Mesendoderm (in vitro differentiated cells): ENCODE measurements at regions not wholly inside any gene's neighbourhood (a gene's known extent, or its start where the extent isn't known, plus 50 kb on each side); places are given as distances from the start of the nearest gene placed in this dataset.
"Not testable (repeated sequence)": the region's sequence is repeated elsewhere in the genome, so short reads cannot be mapped to it uniquely, and the experiment has no call there.

Experiments used
- DNase-seq: peaks from one replicate; pipeline ENCODE4 v3.0.0; 2013
- H2AK5ac ChIP-seq: 2 replicates; pipeline ENCODE4 v1.6.1; 2013; ENCODE audit warnings: low read length, inconsistent platforms
- H2BK120ac ChIP-seq: 2 replicates; pipeline ENCODE4 v1.6.1; 2013; ENCODE audit warnings: low read depth, mild to moderate bottlenecking, low read length, moderate library complexity, mixed read lengths
- H2BK15ac ChIP-seq: replicated peaks from 2 replicates; pipeline ENCODE4 v1.6.1; 2013; ENCODE audit warnings: low read depth, mild to moderate bottlenecking, moderate library complexity
- H2BK5ac ChIP-seq: 2 replicates; pipeline ENCODE4 v1.6.1; 2013; ENCODE audit warnings: low read length, inconsistent platforms
- H3K18ac ChIP-seq: 2 replicates; pipeline ENCODE4 v1.6.1; 2013; ENCODE audit warnings: mild to moderate bottlenecking, low read length, mixed read lengths
- H3K23ac ChIP-seq: one replicate; pipeline ENCODE4 v1.6.1; 2013; ENCODE audit warnings: low read length
- H3K27ac ChIP-seq: 2 replicates; pipeline ENCODE4 v1.5.1; 2013; ENCODE audit warnings: low read depth, mild to moderate bottlenecking, inconsistent platforms, low read length, moderate library complexity
- H3K27me3 ChIP-seq: 2 replicates; pipeline ENCODE4 v1.6.1; 2013; ENCODE audit warnings: low read length, control low read depth, mild to moderate bottlenecking, inconsistent platforms; ENCODE audit not compliant: insufficient read depth, poor library complexity
- H3K36me3 ChIP-seq: 2 replicates; pipeline ENCODE4 v1.6.1; 2013; ENCODE audit warnings: low read length, inconsistent platforms; ENCODE audit not compliant: control insufficient read depth, insufficient read depth
- H3K4ac ChIP-seq: one replicate; pipeline ENCODE4 v1.6.1; 2013; ENCODE audit warnings: low read depth, mild to moderate bottlenecking, low read length, moderate library complexity
- H3K4me1 ChIP-seq: 2 replicates; pipeline ENCODE4 v1.6.1; 2013; ENCODE audit warnings: low read depth, low read length, inconsistent platforms; ENCODE audit not compliant: control insufficient read depth
- H3K4me2 ChIP-seq: 2 replicates; pipeline ENCODE4 v1.6.1; 2013; ENCODE audit warnings: low read length
- H3K4me3 ChIP-seq: 2 replicates; pipeline ENCODE4 v1.5.1; 2013; ENCODE audit warnings: mild to moderate bottlenecking, low read length
- H3K56ac ChIP-seq: one replicate; pipeline ENCODE4 v1.6.1; 2013; ENCODE audit warnings: low read length
- H3K79me1 ChIP-seq: 2 replicates; pipeline ENCODE4 v1.6.1; 2013; ENCODE audit warnings: low read length, inconsistent platforms
- H3K79me2 ChIP-seq: 2 replicates; pipeline ENCODE4 v1.6.1; 2013; ENCODE audit warnings: mild to moderate bottlenecking, low read length; ENCODE audit not compliant: control insufficient read depth, insufficient read depth
- H3K9ac ChIP-seq: 2 replicates; pipeline ENCODE4 v1.6.1; 2013; ENCODE audit warnings: low read length, inconsistent platforms
- H4K5ac ChIP-seq: one replicate; pipeline ENCODE4 v1.6.1; 2013; ENCODE audit warnings: low read length
- H4K8ac ChIP-seq: one replicate; pipeline ENCODE4 v1.6.1; 2013; ENCODE audit warnings: low read depth, mild to moderate bottlenecking, control low read depth, low read length, moderate library complexity
- WGBS: extraction: QIAGEN DNeasy Blood & Tissue Kit; methylation state at CpG from one replicate; pipeline ENCODE4 v1.1.7; 2013; ENCODE audit warnings: low lambda C conversion rate, missing lambda C conversion rate; ENCODE audit not compliant: insufficient coverage; ENCODE audit errors: extremely low coverage; 5-methylcytosine and 5-hydroxymethylcytosine counted together

- H3K4me1 ChIP-seq: no peaks in the 10 kb centered on the region
- no peak for DNase-seq
- H2BK5ac ChIP-seq: no peak overlapping the region
- WGBS: no CpG with 5 or more reads among the region's 7 CpGs
- no peak overlapping the region for H3K27ac ChIP-seq
- H2BK15ac ChIP-seq: no peak overlapping the region
- no peak overlapping the region for H3K4ac ChIP-seq
- H3K36me3 ChIP-seq: no peaks in the 10 kb centered on the region
- H3K23ac ChIP-seq: no peak overlapping the region
- no peak overlapping the region for H3K56ac ChIP-seq
- H2AK5ac ChIP-seq: no peak overlapping the region
- H3K4me2 ChIP-seq: no peak overlapping the region
- H3K18ac ChIP-seq: no peak overlapping the region
- no peaks in the 10 kb centered on the region for H3K79me1 ChIP-seq
- H3K27me3 ChIP-seq: no peaks in the 10 kb centered on the region
- H3K4me3 ChIP-seq: no peak overlapping the region
- no peak overlapping the region for H4K5ac ChIP-seq
- no peaks in the 10 kb centered on the region for H3K79me2 ChIP-seq
- H4K8ac ChIP-seq: no peak overlapping the region
- H2BK120ac ChIP-seq: no peak overlapping the region
- H3K9ac ChIP-seq: no peak overlapping the region
These were observed 77.2 kb upstream of the CHST15 start for GRCh38 chr10:124170631-124171030.

GRCh38 chr10:124168991-124169802 lies 75.8 kb upstream of the CHST15 start:
- Histone ChIP-seq H3K79me1 (no peaks in the 10 kb centered on the region), H2BK120ac (no peak overlapping the region), H3K23ac (no peak overlapping the region), H3K79me2 (no peaks in the 10 kb centered on the region), H3K9ac (no peak overlapping the region), H3K56ac (no peak overlapping the region), H3K27ac (no peak overlapping the region), H3K4me2 (no peak overlapping the region), H2BK15ac (no peak overlapping the region), H3K36me3 (no peaks in the 10 kb centered on the region), H3K4ac (no peak overlapping the region), H2BK5ac (no peak overlapping the region), H3K4me1 (no peaks in the 10 kb centered on the region), H3K4me3 (no peak overlapping the region), H4K8ac (no peak overlapping the region), H4K5ac (no peak overlapping the region), H2AK5ac (no peak overlapping the region), H3K18ac (no peak overlapping the region), H3K27me3 (no peaks in the 10 kb centered on the region)
- no peak for DNase-seq
- no CpG with 5 or more reads among the region's 17 CpGs for WGBS

GRCh38 chr10:124168581-124168980 lies 75.2 kb upstream of the CHST15 start:
- Histone ChIP-seq H3K79me1 (no peaks in the 10 kb centered on the region), H3K27me3 (no peaks in the 10 kb centered on the region), H3K4ac (no peak overlapping the region), H3K23ac (no peak overlapping the region), H3K4me1 (no peaks in the 10 kb centered on the region), H3K9ac (no peak overlapping the region), H3K27ac (no peak overlapping the region), H2AK5ac (no peak overlapping the region), H3K4me2 (no peak overlapping the region), H3K56ac (no peak overlapping the region), H4K8ac (no peak overlapping the region), H3K36me3 (no peaks in the 10 kb centered on the region), H2BK15ac (no peak overlapping the region), H2BK120ac (no peak overlapping the region), H2BK5ac (no peak overlapping the region), H3K4me3 (no peak overlapping the region), H3K79me2 (no peaks in the 10 kb centered on the region), H3K18ac (no peak overlapping the region), H4K5ac (no peak overlapping the region)
- WGBS: no CpG with 5 or more reads among the region's 5 CpGs
- no peak for DNase-seq

GRCh38 chr10:124167925-124168324 lies 74.5 kb upstream of the CHST15 start:
- not testable (repeated sequence) for H4K5ac ChIP-seq, H2AK5ac ChIP-seq, DNase-seq, H3K27ac ChIP-seq, H3K56ac ChIP-seq, H3K4me3 ChIP-seq, H3K9ac ChIP-seq, H3K27me3 ChIP-seq, H4K8ac ChIP-seq, H2BK120ac ChIP-seq, H3K79me2 ChIP-seq, H3K18ac ChIP-seq, H3K23ac ChIP-seq, H3K79me1 ChIP-seq, H3K4ac ChIP-seq, H3K4me1 ChIP-seq, H2BK5ac ChIP-seq, H3K4me2 ChIP-seq, H3K36me3 ChIP-seq, H2BK15ac ChIP-seq
- WGBS: no CpG with 5 or more reads among the region's 5 CpGs

- no peak overlapping the region for H2BK15ac ChIP-seq
- no peak for DNase-seq
These were observed 73.2 kb upstream of the CHST15 start for GRCh38 chr10:124166431-124167125.

More at GRCh38 chr10:124166431-124167125, 73.2 kb upstream of the CHST15 start:
- H3K23ac ChIP-seq: no peak overlapping the region
- no peak overlapping the region for H3K4me3 ChIP-seq
- WGBS: no CpG with 5 or more reads among the region's 20 CpGs
- H3K56ac ChIP-seq: no peak overlapping the region
- no peaks in the 10 kb centered on the region for H3K79me1 ChIP-seq
- H3K27ac ChIP-seq: no peak overlapping the region
- H3K4ac ChIP-seq: no peak overlapping the region
- no peak overlapping the region for H2AK5ac ChIP-seq
- H4K8ac ChIP-seq: no peak overlapping the region
- no peaks in the 10 kb centered on the region for H3K4me1 ChIP-seq
- no peak overlapping the region for H3K9ac ChIP-seq
- H3K18ac ChIP-seq: no peak overlapping the region
- no peaks in the 10 kb centered on the region for H3K27me3 ChIP-seq
- H3K36me3 ChIP-seq: no peaks in the 10 kb centered on the region
- no peaks in the 10 kb centered on the region for H3K79me2 ChIP-seq
- H4K5ac ChIP-seq: no peak overlapping the region
- no peak overlapping the region for H2BK120ac ChIP-seq
- no peak overlapping the region for H2BK5ac ChIP-seq
- H3K4me2 ChIP-seq: no peak overlapping the region
